ENCODE measurements at regions not wholly inside any gene's neighbourhood (a gene's known extent, or its start where the extent isn't known, plus 50 kb on each side); places are given as distances from the start of the nearest gene placed in this dataset.

- DNase-seq (ENCODE audit: low spot score), result no peak
These were observed 275.9 kb upstream of the CDH4 start for GRCh38 chr20:60976139-60976538.

- no peak for DNase-seq (ENCODE audit: low spot score)
These were observed 275.1 kb upstream of the CDH4 start for GRCh38 chr20:60976913-60977312.

- DNase-seq (ENCODE audit: low spot score), result no peak
These were observed 274.2 kb upstream of the CDH4 start for GRCh38 chr20:60977901-60978300.

GRCh38 chr20:60984666-60985065 lies 267.4 kb upstream of the CDH4 start:
- no peak for DNase-seq (ENCODE audit: low spot score)

GRCh38 chr20:60986506-60987156 lies 265.4 kb upstream of the CDH4 start:
- DNase-seq (ENCODE audit: low spot score), result no peak

GRCh38 chr20:60990061-60990460 lies 262.0 kb upstream of the CDH4 start:
- no peak for DNase-seq (ENCODE audit: low spot score)

- no peak for DNase-seq (ENCODE audit: low spot score)
These were observed 261.4 kb upstream of the CDH4 start for GRCh38 chr20:60990643-60991042.

GRCh38 chr20:60993433-60994044 lies 258.5 kb upstream of the CDH4 start:
- DNase-seq (ENCODE audit: low spot score), result no peak

- DNase-seq (ENCODE audit: low spot score), result no peak
These were observed 252.8 kb upstream of the CDH4 start for GRCh38 chr20:60999250-60999649.

GRCh38 chr20:61002090-61002489 lies 250.0 kb upstream of the CDH4 start:
- DNase-seq (ENCODE audit: low spot score), result no peak

- no peak for DNase-seq (ENCODE audit: low spot score)
These were observed 237.6 kb upstream of the CDH4 start for GRCh38 chr20:61014491-61014890.

GRCh38 chr20:61015602-61016001 lies 236.5 kb upstream of the CDH4 start:
- DNase-seq (ENCODE audit: low spot score), result no peak

GRCh38 chr20:61019322-61019721 lies 232.7 kb upstream of the CDH4 start:
- DNase-seq (ENCODE audit: low spot score), result no peak

- DNase-seq (ENCODE audit: low spot score), result no peak
These were observed 228.4 kb upstream of the CDH4 start for GRCh38 chr20:61023612-61024011.

GRCh38 chr20:61024390-61024789 lies 227.7 kb upstream of the CDH4 start:
- DNase-seq (ENCODE audit: low spot score), result no peak

- DNase-seq (ENCODE audit: low spot score), result no peak
These were observed 226.5 kb upstream of the CDH4 start for GRCh38 chr20:61025536-61025935.

- no peak for DNase-seq (ENCODE audit: low spot score)
These were observed 225.9 kb upstream of the CDH4 start for GRCh38 chr20:61026173-61026572.

- DNase-seq (ENCODE audit: low spot score), result no peak
These were observed 225.3 kb upstream of the CDH4 start for GRCh38 chr20:61026731-61027130.

GRCh38 chr20:61027218-61027617 lies 224.8 kb upstream of the CDH4 start:
- no peak for DNase-seq (ENCODE audit: low spot score)

GRCh38 chr20:61030130-61030529 lies 221.9 kb upstream of the CDH4 start:
- no peak for DNase-seq (ENCODE audit: low spot score)

- DNase-seq (ENCODE audit: low spot score), result no peak
These were observed 220.8 kb upstream of the CDH4 start for GRCh38 chr20:61031101-61031830.

- no peak for DNase-seq (ENCODE audit: low spot score)
These were observed 214.6 kb upstream of the CDH4 start for GRCh38 chr20:61037498-61037897.

GRCh38 chr20:61041481-61041880 lies 210.6 kb upstream of the CDH4 start:
- DNase-seq (ENCODE audit: low spot score), result no peak

All from SK-N-DZ (cell line).